ENCODE measurements at regions not wholly inside any gene's neighbourhood (a gene's known extent, or its start where the extent isn't known, plus 50 kb on each side); places are given as distances from the start of the nearest gene placed in this dataset.

DNA sequence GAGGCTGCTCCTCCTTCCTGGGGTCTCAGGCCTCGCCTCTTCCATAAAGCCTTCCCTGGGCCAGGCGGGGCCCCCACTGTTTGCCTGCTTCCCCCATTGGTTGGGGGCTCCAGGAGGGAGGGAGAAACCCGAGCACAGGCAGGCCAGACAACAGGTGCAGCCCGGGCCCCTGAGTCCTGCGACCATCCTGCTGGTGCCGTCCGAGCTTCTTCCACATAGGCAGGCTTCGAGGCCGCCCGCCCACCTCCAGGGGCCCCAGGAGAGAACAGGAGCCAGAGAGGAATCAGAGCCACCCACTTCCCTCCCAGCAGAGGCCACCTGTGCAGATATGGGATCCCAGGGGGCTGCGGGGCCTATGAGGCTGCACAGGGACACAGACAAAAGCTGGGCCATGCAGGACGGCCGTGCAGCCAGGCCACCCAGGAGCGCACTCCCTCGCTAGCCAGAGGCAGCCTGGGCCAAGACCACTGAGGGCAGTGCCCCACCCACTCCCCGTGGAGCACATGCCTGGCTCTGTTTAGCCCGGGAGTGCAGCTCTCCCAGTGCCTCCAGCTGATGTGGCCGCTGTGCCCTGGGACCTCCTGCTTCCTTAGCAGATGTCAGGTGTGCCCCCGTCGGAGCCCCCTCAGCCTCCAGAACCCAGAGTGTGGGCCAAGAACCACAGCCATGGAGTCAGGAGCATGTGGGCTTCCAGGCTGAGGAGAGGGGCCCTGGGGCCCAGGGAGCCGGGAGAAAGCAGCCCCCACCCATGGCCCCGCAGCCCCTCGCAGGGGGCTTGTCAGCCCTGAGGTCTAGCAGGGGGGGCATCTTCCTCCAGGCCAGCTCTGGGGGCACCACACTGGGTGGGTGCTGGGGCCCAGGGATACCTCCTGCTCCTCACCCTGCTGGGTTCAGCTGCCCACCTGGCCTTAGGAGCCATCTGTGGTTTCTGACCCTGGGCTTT lies 59.9 kb upstream of the INPP5A start:
- H3K27me3 Mint-ChIP-seq (ENCODE audit: insufficient read depth) = peaks cover 8% of the 10 kb centered on the region
- no peak overlapping the region for H3K27ac Mint-ChIP-seq
- 0 out of 2 replicates have a peak, but pooled peaks cover under 1% of the 10 kb centered on the region for H3K36me3 Mint-ChIP-seq (ENCODE audit: low read depth)
- no peak for DNase-seq
- H3K4me1 Mint-ChIP-seq (ENCODE audit: low read depth) = peaks cover 35% of the 10 kb centered on the region
- TF ChIP-seq, protein P1, sequence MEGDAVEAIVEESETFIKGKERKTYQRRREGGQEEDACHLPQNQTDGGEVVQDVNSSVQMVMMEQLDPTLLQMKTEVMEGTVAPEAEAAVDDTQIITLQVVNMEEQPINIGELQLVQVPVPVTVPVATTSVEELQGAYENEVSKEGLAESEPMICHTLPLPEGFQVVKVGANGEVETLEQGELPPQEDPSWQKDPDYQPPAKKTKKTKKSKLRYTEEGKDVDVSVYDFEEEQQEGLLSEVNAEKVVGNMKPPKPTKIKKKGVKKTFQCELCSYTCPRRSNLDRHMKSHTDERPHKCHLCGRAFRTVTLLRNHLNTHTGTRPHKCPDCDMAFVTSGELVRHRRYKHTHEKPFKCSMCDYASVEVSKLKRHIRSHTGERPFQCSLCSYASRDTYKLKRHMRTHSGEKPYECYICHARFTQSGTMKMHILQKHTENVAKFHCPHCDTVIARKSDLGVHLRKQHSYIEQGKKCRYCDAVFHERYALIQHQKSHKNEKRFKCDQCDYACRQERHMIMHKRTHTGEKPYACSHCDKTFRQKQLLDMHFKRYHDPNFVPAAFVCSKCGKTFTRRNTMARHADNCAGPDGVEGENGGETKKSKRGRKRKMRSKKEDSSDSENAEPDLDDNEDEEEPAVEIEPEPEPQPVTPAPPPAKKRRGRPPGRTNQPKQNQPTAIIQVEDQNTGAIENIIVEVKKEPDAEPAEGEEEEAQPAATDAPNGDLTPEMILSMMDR (IDR thresholded peaks at IDR 0.05) = no peak
- H3K4me3 Mint-ChIP-seq = no peak overlapping the region
- peaks cover under 1% of the 10 kb centered on the region; the same call in 1 of the 2 replicates for H3K9me3 Mint-ChIP-seq

DNA sequence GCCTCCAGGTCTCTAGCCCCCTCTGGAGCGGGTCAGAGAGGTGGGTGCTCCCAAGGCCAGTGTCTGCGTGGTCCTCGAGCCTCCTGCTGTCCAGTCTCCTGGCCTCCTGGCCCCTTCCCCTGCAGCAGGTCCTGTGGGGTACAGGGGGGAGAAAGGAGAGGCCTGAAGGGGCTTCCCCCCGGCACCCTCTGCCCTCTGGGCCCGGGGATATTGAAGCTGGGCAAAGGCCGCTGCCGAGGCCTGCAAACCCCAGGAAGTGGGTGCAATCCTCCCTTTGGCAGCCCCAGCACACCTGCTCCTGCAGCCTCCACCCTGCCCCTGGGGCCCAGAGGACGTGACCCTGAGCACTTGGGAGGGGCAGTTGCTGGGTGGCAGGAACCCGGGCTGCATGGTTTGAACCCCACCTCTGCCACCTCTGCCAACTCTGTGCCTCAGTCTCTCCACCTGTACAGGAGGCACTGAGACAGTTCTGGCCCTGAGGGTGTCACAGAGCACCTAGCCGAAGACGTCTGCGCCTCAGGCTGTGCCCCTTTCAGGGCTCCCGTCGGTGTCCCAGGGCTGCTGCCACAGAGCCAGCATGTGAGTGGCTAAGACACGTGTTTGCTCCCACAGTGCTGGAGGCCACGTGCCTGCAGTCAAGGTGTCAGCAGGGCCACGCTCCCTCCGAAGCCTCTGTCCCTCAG lies 59.1 kb upstream of the INPP5A start:
- Mint-ChIP-seq H3K36me3 (ENCODE audit: low read depth) (no peaks in the 10 kb centered on the region), H3K27ac (no peak overlapping the region), H3K4me3 (no peak overlapping the region), H3K4me1 (ENCODE audit: low read depth) (peaks cover 34% of the 10 kb centered on the region), H3K27me3 (ENCODE audit: insufficient read depth) (peaks cover 10% of the 10 kb centered on the region), H3K9me3 (no peaks in the 10 kb centered on the region)
- no peak for DNase-seq
- TF ChIP-seq, protein P1 (IDR thresholded peaks at IDR 0.05) = no peak

DNA sequence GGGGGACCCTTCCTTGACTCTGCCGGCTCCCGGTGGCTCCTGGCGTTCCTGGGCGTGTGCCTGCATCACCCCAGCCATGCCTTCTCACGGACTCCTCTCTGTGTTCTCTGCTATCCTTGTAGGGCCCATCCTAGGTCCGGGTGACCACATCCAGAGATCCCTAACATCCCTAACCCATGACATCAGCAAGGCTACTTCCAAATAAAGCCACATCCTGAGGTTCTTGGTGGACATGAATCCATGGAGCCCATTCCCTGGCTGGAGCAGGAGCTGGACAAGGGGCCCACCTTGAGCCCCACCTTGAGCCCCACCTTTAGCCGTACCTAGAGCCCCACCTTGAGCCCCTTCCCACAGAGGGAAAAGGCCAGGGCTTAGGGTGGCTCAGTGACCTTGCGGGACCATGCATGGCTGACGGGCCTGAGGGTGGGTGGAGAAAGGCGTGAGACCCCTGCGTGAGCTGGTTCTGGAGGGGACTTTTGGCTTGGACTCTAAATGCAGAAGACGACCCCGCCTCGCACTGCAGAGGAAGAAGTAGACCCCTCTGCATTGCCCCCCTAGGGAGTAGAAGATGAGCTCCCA lies 58.5 kb upstream of the INPP5A start:
- TF ChIP-seq, protein P1 (IDR thresholded peaks at IDR 0.05) = no peak
- H3K36me3 Mint-ChIP-seq (ENCODE audit: low read depth) = no peaks in the 10 kb centered on the region
- no peak for DNase-seq
- no peak overlapping the region for H3K4me3 Mint-ChIP-seq
- H3K27ac Mint-ChIP-seq = no peak overlapping the region
- H3K9me3 Mint-ChIP-seq = no peaks in the 10 kb centered on the region
- H3K4me1 Mint-ChIP-seq (ENCODE audit: low read depth) = peaks cover 31% of the 10 kb centered on the region
- peaks cover 10% of the 10 kb centered on the region for H3K27me3 Mint-ChIP-seq (ENCODE audit: insufficient read depth)

DNA sequence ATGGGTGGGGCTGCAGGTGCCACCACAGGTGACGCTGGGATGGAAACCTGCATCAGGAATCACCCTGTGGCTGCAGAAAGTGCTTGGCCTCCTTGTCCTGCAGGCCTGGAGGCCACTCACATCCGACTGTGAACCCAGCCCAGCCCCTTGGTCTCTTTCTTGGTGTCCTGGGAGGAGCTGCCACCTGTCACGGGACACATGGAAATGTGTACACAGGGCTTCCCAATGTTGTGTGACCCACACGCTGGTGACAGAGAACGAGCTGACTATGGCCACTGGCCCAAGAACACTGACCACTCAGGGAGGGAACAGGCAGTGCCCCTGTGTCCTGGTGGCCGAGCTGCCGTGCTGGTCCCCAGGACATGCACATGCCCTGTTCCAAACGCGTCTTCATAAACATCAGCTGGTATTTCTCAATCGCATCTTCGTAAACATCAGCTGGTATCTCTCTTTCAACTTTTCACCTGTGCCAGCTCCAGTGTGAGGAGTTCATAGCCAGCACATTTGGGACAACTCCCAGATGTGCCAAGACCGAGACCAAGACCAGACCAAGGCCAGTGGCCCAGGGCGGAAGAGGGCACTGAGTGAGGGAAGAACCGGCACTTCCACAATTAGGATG lies 57.9 kb upstream of the INPP5A start:
- DNase-seq = no peak
- Mint-ChIP-seq H3K9me3 (no peaks in the 10 kb centered on the region), H3K4me1 (ENCODE audit: low read depth) (peaks cover 31% of the 10 kb centered on the region), H3K27me3 (ENCODE audit: insufficient read depth) (peaks cover 10% of the 10 kb centered on the region), H3K36me3 (ENCODE audit: low read depth) (no peaks in the 10 kb centered on the region), H3K4me3 (no peak overlapping the region), H3K27ac (no peak overlapping the region)
- TF ChIP-seq, protein P1 (IDR thresholded peaks at IDR 0.05) = no peak

DNA sequence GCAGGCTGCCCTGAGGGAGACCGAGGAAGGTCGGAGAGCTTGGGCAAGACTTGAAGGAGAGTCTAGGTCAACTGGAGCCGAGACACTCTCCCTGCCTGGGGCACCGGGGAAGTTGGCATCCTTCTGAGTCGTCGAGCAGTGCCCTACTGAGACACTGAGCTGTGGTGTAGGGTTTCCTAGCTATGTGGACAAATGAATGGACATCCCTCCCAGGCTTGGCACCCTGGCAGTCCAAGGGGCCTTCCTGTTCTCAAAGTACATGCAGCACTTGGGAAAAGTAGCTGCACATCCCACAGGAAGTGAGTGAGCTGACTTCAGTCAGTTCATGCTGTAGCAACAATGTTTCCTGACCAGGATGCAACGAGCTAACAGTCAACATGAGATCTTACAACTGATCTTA lies 57.2 kb upstream of the INPP5A start:
- Mint-ChIP-seq H3K9me3 (no peaks in the 10 kb centered on the region), H3K36me3 (ENCODE audit: low read depth) (no peaks in the 10 kb centered on the region), H3K4me3 (no peak overlapping the region), H3K27ac (no peak overlapping the region), H3K4me1 (ENCODE audit: low read depth) (peaks cover 31% of the 10 kb centered on the region), H3K27me3 (ENCODE audit: insufficient read depth) (peaks cover 10% of the 10 kb centered on the region)
- no peak for DNase-seq
- TF ChIP-seq, protein P1 (IDR thresholded peaks at IDR 0.05) = no peak
